Right hindlimb (tissue), 1 donor: ENCODE measurements at regions not wholly inside any gene's neighbourhood (a gene's known extent, or its start where the extent isn't known, plus 50 kb on each side); places are given as distances from the start of the nearest gene placed in this dataset.

Source experiments
- DNase-seq: peaks from one replicate; pipeline ENCODE4 v3.0.0-alpha.2; 2018

DNA sequence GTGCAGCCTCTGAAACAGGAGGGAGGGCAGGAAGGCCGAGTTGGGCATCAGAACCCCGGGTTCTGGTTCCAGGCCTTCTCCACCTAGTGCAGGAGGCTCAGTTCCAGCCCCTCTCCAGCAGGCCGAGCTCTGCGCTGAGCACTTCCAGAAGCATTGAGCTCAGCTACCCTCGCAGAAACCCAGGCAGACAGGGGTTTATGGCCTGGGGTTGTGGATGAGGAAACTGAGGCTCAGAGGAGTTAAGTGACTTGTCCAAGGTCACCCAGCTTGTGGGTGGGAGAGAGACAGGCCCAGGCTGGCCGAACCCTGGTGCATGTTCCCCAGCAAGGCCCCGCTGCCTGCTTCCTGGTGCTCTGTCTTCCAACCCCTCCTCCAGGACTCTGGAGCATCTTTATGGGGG, 348.9 kb downstream of the PTPRU start:
- DNase-seq, result no peak

DNA sequence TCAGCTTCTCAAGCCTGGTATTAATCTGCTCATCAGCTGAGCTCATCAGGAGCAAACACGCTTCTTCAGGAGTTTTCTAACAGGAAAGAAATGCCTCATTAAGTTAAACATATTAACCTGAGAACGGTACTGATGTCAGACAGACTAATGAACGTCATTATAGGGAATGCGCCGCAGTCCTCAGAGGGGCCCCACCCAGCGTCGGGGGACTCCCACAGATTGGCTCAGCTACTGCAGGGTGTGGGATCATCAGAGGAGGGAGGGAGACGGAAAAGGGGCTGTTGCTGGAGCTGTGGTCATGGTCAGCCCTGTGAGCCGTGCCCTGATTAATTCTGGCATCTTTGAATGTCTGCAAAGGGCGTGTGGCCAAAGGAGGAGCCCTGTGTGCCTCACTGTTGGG, 348.5 kb downstream of the PTPRU start:
- no peak for DNase-seq

DNA sequence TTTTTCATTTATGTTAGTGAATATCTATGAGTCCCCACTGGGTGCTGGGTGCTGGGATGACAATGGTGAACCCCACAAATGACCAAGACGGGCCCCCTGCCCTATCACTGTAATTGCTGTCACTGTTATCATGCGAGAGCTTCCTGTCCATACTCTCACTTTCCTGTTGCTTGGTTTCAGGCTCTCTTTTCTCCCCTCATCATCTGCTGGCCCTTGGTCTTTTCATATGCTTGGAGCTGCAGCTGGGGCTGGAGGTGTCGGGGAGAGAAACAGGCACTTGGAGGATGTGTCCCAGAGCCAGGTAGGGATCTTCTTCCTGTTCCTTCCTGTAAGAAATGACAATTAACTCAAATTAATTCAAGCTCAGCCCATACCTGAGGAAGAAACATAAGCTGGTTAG, 348.0 kb downstream of the PTPRU start:
- no peak for DNase-seq

DNA sequence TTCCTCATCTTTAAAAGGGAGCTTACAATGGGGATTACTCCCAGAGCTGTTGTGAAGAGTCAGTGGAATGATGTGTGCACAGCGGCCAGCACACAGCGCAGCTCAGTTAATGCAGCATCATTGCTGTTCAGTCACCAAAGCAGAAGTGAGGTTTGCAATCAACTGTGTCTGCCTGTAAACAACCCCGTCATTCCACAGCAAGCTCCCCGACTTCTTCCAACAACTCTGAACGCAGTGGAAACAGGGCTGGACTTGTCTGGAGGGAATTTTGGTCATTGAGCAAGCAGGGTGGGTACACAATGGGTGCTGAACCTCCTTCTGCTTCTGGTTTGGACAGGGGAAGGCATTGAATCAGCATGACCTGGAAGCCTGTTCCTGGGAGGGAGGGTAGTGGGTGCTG, 347.4 kb downstream of the PTPRU start:
- no peak for DNase-seq

DNA sequence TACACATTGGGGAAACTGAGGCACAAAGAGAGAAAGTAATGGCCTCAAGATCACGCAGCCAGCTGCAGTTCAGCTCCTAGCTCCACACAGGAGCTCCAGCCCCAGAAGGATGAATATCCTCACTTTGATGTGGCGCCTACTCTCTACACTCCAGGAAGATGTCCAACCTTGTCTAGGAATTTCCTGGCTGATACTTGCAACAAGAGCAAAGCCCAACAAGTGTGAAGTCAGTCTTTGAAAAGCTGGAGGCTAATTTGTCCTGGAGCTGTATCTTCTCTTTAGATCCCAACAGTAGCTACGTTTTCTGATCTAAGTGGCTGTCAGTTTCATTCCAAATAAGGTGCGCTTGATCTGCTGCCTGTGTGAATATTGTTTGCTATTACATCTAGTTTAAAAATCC, 344.9 kb downstream of the PTPRU start:
- no peak for DNase-seq

GRCh38 chr1:29579821-29580425, 343.6 kb downstream of the PTPRU start:
- no peak for DNase-seq

DNA sequence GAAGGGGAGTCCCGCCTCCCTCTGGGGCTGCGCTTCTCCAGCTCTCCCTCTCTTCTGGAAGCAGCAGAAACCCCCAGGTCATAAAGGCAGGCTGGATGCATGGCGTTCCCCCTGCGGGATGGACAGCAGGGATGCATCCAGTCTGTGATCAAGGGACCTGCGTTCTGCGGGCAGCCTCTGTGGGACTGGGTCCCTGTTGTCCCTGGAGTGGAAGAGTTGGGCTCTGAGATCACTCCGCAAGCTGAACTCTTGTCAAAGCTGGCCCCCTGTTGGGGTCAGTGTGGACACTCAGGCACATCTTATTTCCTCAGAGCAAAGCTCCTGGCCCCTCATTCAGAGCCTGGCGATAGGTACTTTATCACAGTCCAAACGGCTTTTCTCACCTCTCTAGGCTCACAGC, 341.2 kb downstream of the PTPRU start:
- no peak for DNase-seq

DNA sequence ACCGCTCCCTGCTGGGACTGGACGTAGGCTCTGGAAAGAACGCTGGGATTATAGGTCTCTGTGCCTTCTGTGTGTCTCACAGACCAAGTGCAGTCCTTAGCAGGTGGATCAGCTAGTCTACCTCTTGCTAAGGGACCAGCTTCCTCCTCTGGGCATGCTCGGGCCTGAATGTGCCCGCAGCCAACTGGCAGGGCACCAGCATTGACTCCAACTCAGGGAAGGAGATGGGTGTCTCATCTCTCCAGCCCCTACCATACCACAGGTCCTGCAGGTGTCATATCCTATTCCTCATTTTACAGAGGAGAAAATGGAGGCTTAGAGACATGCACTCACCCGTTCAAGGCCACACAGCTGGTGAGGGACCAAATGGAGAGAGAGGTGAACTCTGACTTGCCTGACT, 340.2 kb downstream of the PTPRU start:
- no peak for DNase-seq

GRCh38 chr1:29575826-29576225, 339.5 kb downstream of the PTPRU start:
- no peak for DNase-seq

DNA sequence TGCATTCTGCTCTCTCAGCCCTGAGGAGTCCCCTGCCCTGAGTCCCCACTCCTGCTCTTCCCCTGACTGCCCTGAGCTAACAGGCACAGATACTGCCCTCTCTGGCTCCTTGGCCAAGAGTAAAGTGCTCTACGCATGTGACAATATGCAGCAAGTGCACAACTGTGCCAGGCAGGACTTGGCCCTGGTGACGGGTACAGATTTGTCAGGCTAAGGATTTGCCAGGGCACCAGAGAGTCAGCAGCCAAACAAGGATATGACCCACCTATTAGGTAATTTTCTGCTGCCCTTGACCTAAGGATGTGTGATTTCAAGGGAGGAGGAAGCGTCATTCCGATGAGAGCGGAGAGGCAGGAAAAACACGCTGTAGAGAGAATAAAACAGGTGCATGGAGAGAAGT, 339.0 kb downstream of the PTPRU start:
- DNase-seq, result no peak

DNA sequence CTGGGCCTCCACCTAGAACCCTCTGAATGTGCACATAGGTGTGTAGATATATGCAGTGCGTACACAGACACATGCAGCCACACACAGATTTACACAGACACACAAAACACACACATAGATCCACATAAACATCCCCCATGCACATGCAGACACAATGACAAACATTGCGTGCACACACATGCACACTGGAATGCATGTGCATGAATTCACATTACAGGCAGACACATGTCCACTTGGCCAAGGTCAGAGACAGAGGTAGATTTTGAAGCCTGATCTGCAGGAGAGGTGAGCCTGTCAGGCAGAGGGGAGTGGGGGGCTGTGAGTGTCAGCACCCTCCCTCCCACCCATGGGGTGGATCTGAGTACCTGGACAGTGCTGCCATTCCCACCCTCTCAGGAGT, 338.5 kb downstream of the PTPRU start:
- DNase-seq, result no peak

GRCh38 chr1:29569971-29570634, 333.8 kb downstream of the PTPRU start:
- DNase-seq, result no peak

- DNase-seq, result no peak
These were observed 330.9 kb downstream of the PTPRU start for GRCh38 chr1:29567257-29567656.

GRCh38 chr1:29565490-29565889, 329.2 kb downstream of the PTPRU start:
- no peak for DNase-seq

GRCh38 chr1:29563571-29563970, 327.2 kb downstream of the PTPRU start:
- no peak for DNase-seq

GRCh38 chr1:29563092-29563491, 326.8 kb downstream of the PTPRU start:
- DNase-seq, result no peak

GRCh38 chr1:29559056-29559455, 322.7 kb downstream of the PTPRU start:
- DNase-seq, result no peak

GRCh38 chr1:29557701-29558600, 321.6 kb downstream of the PTPRU start:
- no peak for DNase-seq

DNA sequence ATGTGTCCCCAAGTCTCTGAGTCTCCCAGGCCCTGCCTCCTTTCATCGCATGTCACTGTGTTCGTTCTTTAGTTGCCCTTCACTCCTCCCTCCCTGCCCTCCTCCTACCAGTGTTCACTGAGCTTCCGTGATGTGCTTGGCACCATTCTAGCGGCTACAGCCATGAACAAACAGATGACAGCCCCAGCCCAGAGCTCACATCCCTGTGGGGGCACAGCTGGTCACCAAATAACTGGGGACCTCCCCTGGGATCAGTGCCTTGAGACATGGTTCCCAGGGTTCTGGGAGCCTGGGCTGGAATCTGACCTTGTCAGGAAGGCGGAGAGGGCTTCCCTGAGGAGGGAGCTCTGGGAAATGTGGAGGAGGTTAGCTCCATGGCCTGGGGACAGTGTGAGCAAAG, 320.7 kb downstream of the PTPRU start:
- DNase-seq, result no peak

- DNase-seq, result no peak
These were observed 320.3 kb downstream of the PTPRU start for GRCh38 chr1:29556657-29557056.

GRCh38 chr1:29555043-29555620, 318.8 kb downstream of the PTPRU start:
- no peak for DNase-seq

- DNase-seq, result no peak
These were observed 318.0 kb downstream of the PTPRU start for GRCh38 chr1:29554208-29554778.
